Endodermal cell (in vitro differentiated cells): ENCODE measurements at regions not wholly inside any gene's neighbourhood (a gene's known extent, or its start where the extent isn't known, plus 50 kb on each side); places are given as distances from the start of the nearest gene placed in this dataset.
A peak's percentile ranks its signal among the peaks of the same experiment; 100 is the strongest.
"Not testable (repeated sequence)": the region's sequence is repeated elsewhere in the genome, so short reads cannot be mapped to it uniquely, and the experiment has no call there.

Experiments used
- DNase-seq: peaks from one replicate; pipeline ENCODE4 v3.0.0-alpha.2; 2017
- H3K27ac ChIP-seq: 2 replicates; pipeline ENCODE4 v1.5.1; 2013; ENCODE audit warnings: mild to moderate bottlenecking, low read depth, low read length, moderate library complexity
- H3K27me3 ChIP-seq: 2 replicates; pipeline ENCODE4 v1.6.1; 2013; ENCODE audit warnings: mild to moderate bottlenecking, low read length, moderate library complexity; ENCODE audit not compliant: insufficient read depth, control insufficient read depth, poor library complexity, severe bottlenecking
- H3K36me3 ChIP-seq: 2 replicates; pipeline ENCODE4 v1.7.0; 2013; ENCODE audit warnings: mild to moderate bottlenecking, low read length, moderate library complexity; ENCODE audit not compliant: control insufficient read depth, insufficient read depth
- H3K4me1 ChIP-seq: one replicate; pipeline ENCODE4 v1.7.0; 2013; ENCODE audit warnings: low read length; ENCODE audit not compliant: control insufficient read depth, insufficient read depth
- H3K4me3 ChIP-seq: 2 replicates; pipeline ENCODE4 v1.5.1; 2013; ENCODE audit warnings: mild to moderate bottlenecking, low read length, moderate library complexity
- H3K9ac ChIP-seq: 2 replicates; pipeline ENCODE4 v1.6.1; 2013; ENCODE audit warnings: mild to moderate bottlenecking, low read length, moderate library complexity; ENCODE audit not compliant: poor library complexity, severe bottlenecking; ENCODE audit errors: extremely low read depth
- H3K9me3 ChIP-seq: 2 replicates; pipeline ENCODE4 v1.6.1; 2013; ENCODE audit warnings: mild to moderate bottlenecking, low read length, moderate library complexity; ENCODE audit not compliant: control insufficient read depth
- H3K27ac Mint-ChIP-seq: 2 replicates; pipeline ENCODE4 v1.8.0; 2020; ENCODE audit warnings: mixed read lengths
- H3K27me3 Mint-ChIP-seq: 2 replicates; pipeline ENCODE4 v1.8.0; 2021; ENCODE audit warnings: mild to moderate bottlenecking, mixed read lengths; ENCODE audit not compliant: insufficient read depth
- H3K36me3 Mint-ChIP-seq: 2 replicates; pipeline ENCODE4 v1.8.0; 2020; ENCODE audit warnings: low read depth, mixed read lengths
- H3K4me1 Mint-ChIP-seq: 2 replicates; pipeline ENCODE4 v1.8.0; 2020; ENCODE audit warnings: mixed read lengths
- H3K4me3 Mint-ChIP-seq: 2 replicates; pipeline ENCODE4 v1.8.0; 2020; ENCODE audit warnings: mild to moderate bottlenecking, moderate library complexity, mixed read lengths
- H3K9me3 Mint-ChIP-seq: 2 replicates; pipeline ENCODE4 v1.8.0; 2020; ENCODE audit warnings: mild to moderate bottlenecking, mixed read lengths
- CTCF ChIP-seq: fragments of 200-600 bp; sonication (generic); conservative IDR thresholded peaks from 2 replicates; pipeline ENCODE4 v1.5.0; 2021; ENCODE audit warnings: antibody characterized with exemption, mild to moderate bottlenecking
- WGBS, 2 experiments: methylation state at CpG; one replicate each; pipeline versions ENCODE4 v1.1.5 to v1.1.7; 2013; ENCODE audit warnings: missing lambda C conversion rate in 2 of 2, mixed read lengths in 1 of 2; ENCODE audit not compliant: insufficient coverage in 1 of 2, insufficient read length in 1 of 2; 5-methylcytosine and 5-hydroxymethylcytosine counted together

- Mint-ChIP-seq H3K27ac (no peak overlapping the region), H3K9me3 (no peaks in the 10 kb centered on the region), H3K4me3 (no peak overlapping the region), H3K27me3 (no peaks in the 10 kb centered on the region), H3K4me1 (peaks cover 46% of the 10 kb centered on the region), H3K36me3 (peaks cover 76% of the 10 kb centered on the region)
- no peaks in the 10 kb centered on the region for H3K27me3 ChIP-seq
- DNase-seq, result no peak
- no peak overlapping the region for H3K27ac ChIP-seq
- peaks cover 7% of the 10 kb centered on the region for H3K4me1 ChIP-seq
- H3K36me3 ChIP-seq, result peaks cover 85% of the 10 kb centered on the region
- H3K9ac ChIP-seq, result no peak overlapping the region
- no peak overlapping the region for H3K4me3 ChIP-seq
- no peak for TF ChIP-seq CTCF
- H3K9me3 ChIP-seq, result no peaks in the 10 kb centered on the region
These were observed 57.1 kb upstream of the KCTD7 start for GRCh38 chr7:66571568-66571967.

GRCh38 chr7:66573782-66574495 lies 54.7 kb upstream of the KCTD7 start:
- peaks cover 25% of the 10 kb centered on the region for H3K4me1 Mint-ChIP-seq
- WGBS, 2 experiments, result 89 to 100% methylated on average over 4 to 9 of the region's 9 CpGs
- peak overlapping the region; percentile 59 for H3K27ac Mint-ChIP-seq

GRCh38 chr7:66574768-66575167 lies 53.9 kb upstream of the KCTD7 start:
- H3K27ac Mint-ChIP-seq, H3K27ac ChIP-seq, H3K27me3 Mint-ChIP-seq, DNase-seq, H3K4me3 Mint-ChIP-seq, H3K27me3 ChIP-seq, H3K4me1 ChIP-seq, H3K4me3 ChIP-seq, H3K9ac ChIP-seq, H3K9me3 ChIP-seq, H3K9me3 Mint-ChIP-seq: not testable (repeated sequence)
- WGBS, 2 experiments, result 95 to 100% methylated on average over 5 of the region's 5 CpGs
- peaks cover 68% of the 10 kb centered on the region for H3K36me3 ChIP-seq
- Mint-ChIP-seq H3K36me3 (peaks cover 76% of the 10 kb centered on the region), H3K4me1 (peaks cover 24% of the 10 kb centered on the region)

More at GRCh38 chr7:66573782-66574495, 54.7 kb upstream of the KCTD7 start:
- H3K9ac ChIP-seq, DNase-seq, H3K9me3 Mint-ChIP-seq, H3K4me1 ChIP-seq, H3K27me3 ChIP-seq, H3K9me3 ChIP-seq, H3K27ac ChIP-seq, H3K4me3 ChIP-seq, H3K27me3 Mint-ChIP-seq, H3K4me3 Mint-ChIP-seq: not testable (repeated sequence)
- peaks cover 73% of the 10 kb centered on the region for H3K36me3 ChIP-seq
- H3K36me3 Mint-ChIP-seq, result peaks cover 77% of the 10 kb centered on the region

GRCh38 chr7:66575398-66575797 lies 53.3 kb upstream of the KCTD7 start:
- Histone ChIP-seq H3K4me3 (no peak overlapping the region), H3K36me3 (peaks cover 63% of the 10 kb centered on the region), H3K4me1 (no peaks in the 10 kb centered on the region), H3K9me3 (no peaks in the 10 kb centered on the region), H3K9ac (no peak overlapping the region), H3K27me3 (no peaks in the 10 kb centered on the region), H3K27ac (no peak overlapping the region)
- Mint-ChIP-seq H3K9me3 (no peaks in the 10 kb centered on the region), H3K27ac (peak overlapping the region; percentile 19), H3K36me3 (peaks cover 72% of the 10 kb centered on the region), H3K4me3 (no peak overlapping the region), H3K27me3 (no peaks in the 10 kb centered on the region), H3K4me1 (peaks cover 20% of the 10 kb centered on the region)
- DNase-seq, result no peak
- WGBS, 2 experiments, result 95 to 100% methylated on average over 4 of the region's 4 CpGs
- no peak for TF ChIP-seq CTCF
